Lower lobe of right lung (tissue), 2 donors: ENCODE measurements at regions not wholly inside any gene's neighbourhood (a gene's known extent, or its start where the extent isn't known, plus 50 kb on each side); places are given as distances from the start of the nearest gene placed in this dataset.
A peak's percentile ranks its signal among the peaks of the same experiment; 100 is the strongest.

Source experiments
- ATAC-seq, 2 donors: fragments of 200-7000 bp; cut with Tn5 transposase; one replicate each; pipeline ENCODE4 v1.9.1; 2020 to 2022; ENCODE audit warnings: mild to moderate bottlenecking in 2 of 2, moderate library complexity in 2 of 2
- DNase-seq: peaks from one replicate; pipeline ENCODE4 v3.0.0-alpha.2; 2020
- H3K27ac ChIP-seq: fragments of 200-600 bp; one replicate; pipeline ENCODE4 v1.8.0; 2022
- H3K27me3 ChIP-seq: fragments of 200-600 bp; one replicate; pipeline ENCODE4 v1.8.0; 2022; ENCODE audit warnings: low read depth
- H3K36me3 ChIP-seq: fragments of 200-600 bp; one replicate; pipeline ENCODE4 v1.8.0; 2022; ENCODE audit warnings: mild to moderate bottlenecking
- H3K4me1 ChIP-seq: fragments of 200-600 bp; one replicate; pipeline ENCODE4 v1.8.0; 2022
- H3K4me3 ChIP-seq: fragments of 200-600 bp; one replicate; pipeline ENCODE4 v1.8.0; 2022; ENCODE audit warnings: mild to moderate bottlenecking
- H3K9me3 ChIP-seq: fragments of 200-600 bp; one replicate; pipeline ENCODE4 v1.8.0; 2022
- CTCF ChIP-seq: fragments of 200-600 bp; IDR thresholded peaks from one replicate; pipeline ENCODE4 v1.8.0; 2022; ENCODE audit warnings: antibody characterized with exemption, mild to moderate bottlenecking
- intact Hi-C: fragments of 100-400 bp; cut with DNase I; formaldehyde crosslinking; loops from one replicate; pipeline ENCODE4 v1.11.0; 2022
- donor health status: DM: no; HTN: yes; CAD: no; lungs with severe emphysema.

- intact Hi-C loops = no loop called here
- peak in 1 of 2 donors; percentile 76 for ATAC-seq
- Histone ChIP-seq H3K4me1 (no peaks in the 10 kb centered on the region), H3K4me3 (no peak overlapping the region), H3K9me3 (peaks cover under 1% of the 10 kb centered on the region), H3K36me3 (no peaks in the 10 kb centered on the region), H3K27ac (no peak overlapping the region), H3K27me3 (no peaks in the 10 kb centered on the region)
- TF ChIP-seq CTCF = no peak
- no peak for DNase-seq
Measured at GRCh38 chr2:111652681-111653080, 231.3 kb downstream of the ANAPC1 start.

- H3K9me3 ChIP-seq = no peaks in the 10 kb centered on the region
- intact Hi-C loops = no loop called here
- no peak for ATAC-seq
- no peak for DNase-seq
- no peaks in the 10 kb centered on the region for H3K27me3 ChIP-seq
- no peaks in the 10 kb centered on the region for H3K4me1 ChIP-seq
- TF ChIP-seq CTCF = no peak
- no peaks in the 10 kb centered on the region for H3K36me3 ChIP-seq
- no peak overlapping the region for H3K4me3 ChIP-seq
- no peak overlapping the region for H3K27ac ChIP-seq
Measured at GRCh38 chr2:111653103-111653624, 230.8 kb downstream of the ANAPC1 start.

- DNase-seq (no peak), ATAC-seq (no peak)
- TF ChIP-seq CTCF = no peak
- Histone ChIP-seq H3K36me3 (no peaks in the 10 kb centered on the region), H3K9me3 (no peaks in the 10 kb centered on the region), H3K4me1 (peaks cover 3% of the 10 kb centered on the region), H3K4me3 (no peak overlapping the region), H3K27me3 (no peaks in the 10 kb centered on the region), H3K27ac (no peak overlapping the region)
- intact Hi-C loops = no loop called here
Measured at GRCh38 chr2:111653913-111654312, 230.1 kb downstream of the ANAPC1 start.

GRCh38 chr2:111654829-111655228 is 229.2 kb downstream of the ANAPC1 start:
- DNase-seq (no peak), ATAC-seq (no peak)
- no peak for TF ChIP-seq CTCF
- H3K36me3 ChIP-seq = no peaks in the 10 kb centered on the region
- intact Hi-C loops = no loop called here
- H3K4me1 ChIP-seq = peaks cover 12% of the 10 kb centered on the region
- no peak overlapping the region for H3K4me3 ChIP-seq
- H3K27ac ChIP-seq = no peak overlapping the region
- H3K9me3 ChIP-seq = no peaks in the 10 kb centered on the region
- no peaks in the 10 kb centered on the region for H3K27me3 ChIP-seq

- ATAC-seq (no peak), DNase-seq (no peak)
- Histone ChIP-seq H3K27me3 (no peaks in the 10 kb centered on the region), H3K27ac (no peak overlapping the region), H3K4me3 (no peak overlapping the region), H3K36me3 (no peaks in the 10 kb centered on the region), H3K9me3 (no peaks in the 10 kb centered on the region), H3K4me1 (peaks cover 22% of the 10 kb centered on the region)
- no peak for TF ChIP-seq CTCF
- intact Hi-C loops = no loop called here
Measured at GRCh38 chr2:111656436-111656835, 227.6 kb downstream of the ANAPC1 start.

- H3K9me3 ChIP-seq = no peaks in the 10 kb centered on the region
- H3K27ac ChIP-seq = no peak overlapping the region
- DNase-seq (no peak), ATAC-seq (no peak)
- H3K36me3 ChIP-seq = no peaks in the 10 kb centered on the region
- peaks cover 24% of the 10 kb centered on the region for H3K4me1 ChIP-seq
- H3K27me3 ChIP-seq = no peaks in the 10 kb centered on the region
- no peak for TF ChIP-seq CTCF
- intact Hi-C loops = no loop called here
- H3K4me3 ChIP-seq = no peak overlapping the region
Measured at GRCh38 chr2:111656894-111657293, 227.1 kb downstream of the ANAPC1 start.
